ENCODE measurements at regions not wholly inside any gene's neighbourhood (a gene's known extent, or its start where the extent isn't known, plus 50 kb on each side); places are given as distances from the start of the nearest gene placed in this dataset.
"Not testable (repeated sequence)": the region's sequence is repeated elsewhere in the genome, so short reads cannot be mapped to it uniquely, and the experiment has no call there.

- Histone ChIP-seq H3K27me3 (ENCODE audit: control insufficient read depth, insufficient read depth, low read length) (no peaks in the 10 kb centered on the region), H3K27ac (ENCODE audit: low read length) (no peak overlapping the region), H3K36me3 (ENCODE audit: control insufficient read depth, insufficient read depth, low read length) (no peaks in the 10 kb centered on the region), H3K4me1 (ENCODE audit: control insufficient read depth, insufficient read depth, low read length) (no peaks in the 10 kb centered on the region), H3K9me3 (ENCODE audit: control insufficient read depth, insufficient read depth, low read length) (peaks cover 2% of the 10 kb centered on the region), H3K4me3 (ENCODE audit: low read length) (no peak overlapping the region)
- H3K4me3 Mint-ChIP-seq = no peak overlapping the region
- DNase-seq (no peak), ATAC-seq (no peak)
- no peaks in the 10 kb centered on the region for H3K4me1 Mint-ChIP-seq
- 69% methylated on average over 1 of the region's 2 CpGs for WGBS (ENCODE audit: insufficient coverage)
- no peak for TF ChIP-seq CTCF (IDR thresholded peaks at IDR 0.05)
- intact Hi-C loops (cut with micrococcal nuclease) = no loop called here
- peaks cover 7 to 8% of the 10 kb centered on the region in 2 donors for H3K9me3 Mint-ChIP-seq
- H3K27me3 Mint-ChIP-seq (ENCODE audit: low read depth in 2 of 2) = no peaks in the 10 kb centered on the region
- no peaks in the 10 kb centered on the region for H3K36me3 Mint-ChIP-seq
- no peak overlapping the region for H3K27ac Mint-ChIP-seq
These were observed 249.8 kb upstream of the ANXA10 start for GRCh38 chr4:167842487-167842886.

- Histone ChIP-seq H3K27me3 (ENCODE audit: control insufficient read depth, insufficient read depth, low read length) (no peaks in the 10 kb centered on the region), H3K36me3 (ENCODE audit: control insufficient read depth, insufficient read depth, low read length) (no peaks in the 10 kb centered on the region), H3K4me1 (ENCODE audit: control insufficient read depth, insufficient read depth, low read length) (no peaks in the 10 kb centered on the region), H3K27ac (ENCODE audit: low read length) (no peak overlapping the region), H3K4me3 (ENCODE audit: low read length) (no peak overlapping the region), H3K9me3 (ENCODE audit: control insufficient read depth, insufficient read depth, low read length) (no peaks in the 10 kb centered on the region)
- intact Hi-C loops (cut with micrococcal nuclease) = no loop called here
- no peak overlapping the region for H3K27ac Mint-ChIP-seq
- H3K36me3 Mint-ChIP-seq = no peaks in the 10 kb centered on the region
- TF ChIP-seq CTCF (IDR thresholded peaks at IDR 0.05) = no peak
- 70% methylated on average over 2 of the region's 2 CpGs for WGBS (ENCODE audit: insufficient coverage)
- DNase-seq (no peak), ATAC-seq (no peak)
- H3K9me3 Mint-ChIP-seq = peaks cover 11 to 29% of the 10 kb centered on the region in 2 donors
- no peak overlapping the region for H3K4me3 Mint-ChIP-seq
- H3K4me1 Mint-ChIP-seq = no peaks in the 10 kb centered on the region
- H3K27me3 Mint-ChIP-seq (ENCODE audit: low read depth in 2 of 2) = no peaks in the 10 kb centered on the region
These were observed 237.5 kb upstream of the ANXA10 start for GRCh38 chr4:167854881-167855280.

GRCh38 chr4:167858127-167858526 lies 234.2 kb upstream of the ANXA10 start:
- H3K4me3 Mint-ChIP-seq; intact Hi-C loops (cut with micrococcal nuclease); H3K27me3 Mint-ChIP-seq (ENCODE audit: low read depth in 2 of 2); DNase-seq; H3K36me3 ChIP-seq (ENCODE audit: control insufficient read depth, insufficient read depth, low read length); ATAC-seq; H3K36me3 Mint-ChIP-seq; H3K4me1 Mint-ChIP-seq; H3K27ac Mint-ChIP-seq; H3K27ac ChIP-seq (ENCODE audit: low read length); H3K4me1 ChIP-seq (ENCODE audit: control insufficient read depth, insufficient read depth, low read length); H3K27me3 ChIP-seq (ENCODE audit: control insufficient read depth, insufficient read depth, low read length); H3K4me3 ChIP-seq (ENCODE audit: low read length); H3K9me3 ChIP-seq (ENCODE audit: control insufficient read depth, insufficient read depth, low read length): not testable (repeated sequence)
- H3K9me3 Mint-ChIP-seq = peaks cover 7 to 24% of the 10 kb centered on the region in 2 donors
- 91% methylated on average over 14 of the region's 15 CpGs for WGBS (ENCODE audit: insufficient coverage)

GRCh38 chr4:167867191-167867590 lies 225.1 kb upstream of the ANXA10 start:
- ATAC-seq = no peak
- H3K4me3 ChIP-seq (ENCODE audit: low read length) = no peak overlapping the region
- H3K27me3 ChIP-seq (ENCODE audit: control insufficient read depth, insufficient read depth, low read length) = no peaks in the 10 kb centered on the region
- Mint-ChIP-seq H3K36me3 (no peaks in the 10 kb centered on the region), H3K27me3 (ENCODE audit: low read depth in 2 of 2) (no peaks in the 10 kb centered on the region), H3K27ac (no peak overlapping the region), H3K4me3 (no peak overlapping the region), H3K9me3 (peaks cover 3 to 11% of the 10 kb centered on the region in 2 donors), H3K4me1 (no peaks in the 10 kb centered on the region)
- 83% methylated on average over 1 of the region's 3 CpGs for WGBS (ENCODE audit: insufficient coverage)
- no peaks in the 10 kb centered on the region for H3K9me3 ChIP-seq (ENCODE audit: control insufficient read depth, insufficient read depth, low read length)
- TF ChIP-seq CTCF (IDR thresholded peaks at IDR 0.05) = no peak
- intact Hi-C loops (cut with micrococcal nuclease) = no loop called here
- no peaks in the 10 kb centered on the region for H3K36me3 ChIP-seq (ENCODE audit: control insufficient read depth, insufficient read depth, low read length)
- DNase-seq = no peak
- H3K27ac ChIP-seq (ENCODE audit: low read length) = no peak overlapping the region
- no peaks in the 10 kb centered on the region for H3K4me1 ChIP-seq (ENCODE audit: control insufficient read depth, insufficient read depth, low read length)
